ENCODE measurements at regions not wholly inside any gene's neighbourhood (a gene's known extent, or its start where the extent isn't known, plus 50 kb on each side); places are given as distances from the start of the nearest gene placed in this dataset.

DNA sequence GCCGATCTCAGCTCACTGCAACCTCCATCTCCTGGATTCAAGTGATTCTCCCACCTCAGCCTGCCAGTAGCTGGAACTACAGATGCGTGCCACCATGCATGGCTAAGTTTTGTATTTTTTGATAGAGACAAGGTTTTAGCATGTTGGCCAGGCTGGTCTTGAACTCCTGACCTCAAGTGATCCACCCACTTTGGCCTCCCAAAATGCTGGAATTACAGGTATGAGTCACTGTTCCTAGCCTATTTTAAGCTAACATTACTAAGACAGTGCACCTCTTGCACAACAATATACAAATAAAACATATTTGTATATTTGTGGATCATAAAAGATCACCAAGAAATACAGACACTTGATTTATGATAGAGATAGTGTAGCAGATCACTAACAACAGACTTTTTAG lies 139.1 kb downstream of the DUSP10 start:
- TF ChIP-seq CTCF (IDR thresholded peaks at IDR 0.05) (no peak), EZH2 (IDR thresholded peaks at IDR 0.05; ENCODE audit: borderline replicate concordance, insufficient read depth, low read depth, low read length, poor library complexity, severe bottlenecking) (no peak)

All from B cell (primary cell).